G401.6 (cell line): ENCODE measurements at regions not wholly inside any gene's neighbourhood (a gene's known extent, or its start where the extent isn't known, plus 50 kb on each side); places are given as distances from the start of the nearest gene placed in this dataset.
"Not testable (repeated sequence)": the region's sequence is repeated elsewhere in the genome, so short reads cannot be mapped to it uniquely, and the experiment has no call there.

Experiments used
- FAIRE-seq: peaks from 2 replicates; lab custom pipeline; 2012; peaks lifted over from hg19 to GRCh38; lab: Jason Lieb, UNC

DNA sequence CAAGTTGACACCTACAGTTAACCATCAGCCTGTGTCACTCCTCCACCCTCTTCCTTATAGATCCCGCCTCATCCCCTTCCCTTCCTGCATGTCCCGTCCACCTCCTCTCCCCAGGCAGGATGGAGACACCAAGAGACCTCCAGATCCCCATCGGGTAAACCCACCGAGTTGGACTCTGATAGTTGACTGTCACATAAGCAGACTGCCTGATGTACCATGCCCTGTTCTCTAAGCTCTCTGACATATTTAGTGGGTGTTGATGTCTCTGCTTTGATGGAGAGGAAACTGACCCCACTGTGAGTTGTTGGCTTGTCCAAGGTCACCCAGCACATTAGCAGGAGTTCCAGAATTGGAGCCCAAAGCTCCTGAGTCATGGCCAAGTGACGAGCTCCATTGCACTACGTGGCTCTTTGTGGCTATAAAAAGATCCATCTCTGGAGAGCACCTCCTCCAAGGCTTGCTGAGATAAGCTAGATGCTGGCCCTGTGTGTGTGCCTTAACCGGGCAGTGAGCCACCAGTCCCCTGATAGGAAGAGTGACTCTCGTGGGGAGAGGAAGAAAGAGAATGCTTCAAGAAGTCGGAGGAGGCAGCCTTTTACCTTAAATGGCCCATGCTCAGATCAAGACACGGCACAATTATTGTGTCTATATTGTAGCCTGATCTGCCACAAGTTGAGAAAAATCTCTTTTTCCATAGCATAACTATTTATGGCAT lies 236.0 kb upstream of the ECI2 start:
- FAIRE-seq, result no peak

DNA sequence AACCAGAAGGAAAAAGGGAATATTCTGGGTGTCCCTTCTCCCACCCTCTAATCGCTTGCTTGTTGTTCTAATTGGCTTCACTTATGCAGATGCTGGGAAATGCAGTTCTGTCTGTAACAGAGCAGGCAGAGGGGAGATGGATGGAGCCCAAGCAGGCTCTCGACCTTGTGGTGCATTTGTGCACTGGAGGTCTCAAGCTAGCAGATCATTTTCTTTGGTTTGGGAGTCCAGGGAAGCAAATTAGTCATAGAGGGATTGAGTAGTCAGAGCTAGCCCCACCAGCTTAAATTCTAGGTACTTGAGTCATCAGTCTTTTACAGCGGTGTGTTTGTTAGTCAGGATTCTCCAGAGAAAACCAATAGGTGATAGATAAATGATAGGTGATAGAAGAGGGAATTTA lies 234.7 kb upstream of the ECI2 start:
- no peak for FAIRE-seq

DNA sequence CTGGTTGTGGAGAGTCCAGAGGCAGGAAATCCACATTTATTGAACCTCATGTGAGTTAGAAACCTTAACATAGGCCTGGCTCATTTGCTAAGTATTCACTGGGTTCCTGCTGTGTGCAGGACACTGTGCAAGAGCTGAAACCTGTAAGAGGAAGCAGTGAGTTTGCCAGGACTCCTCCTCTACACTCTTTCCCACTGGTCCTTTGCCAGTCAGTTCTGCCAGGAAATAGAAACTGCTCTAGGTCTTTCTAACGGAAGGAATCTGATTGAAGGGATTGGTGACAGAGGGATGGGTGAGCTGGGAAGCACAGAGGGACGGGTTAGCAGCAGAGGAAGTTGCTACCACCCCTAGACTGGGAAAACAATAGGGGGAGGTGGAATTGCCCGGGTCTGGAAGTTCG lies 234.2 kb upstream of the ECI2 start:
- FAIRE-seq, result no peak

DNA sequence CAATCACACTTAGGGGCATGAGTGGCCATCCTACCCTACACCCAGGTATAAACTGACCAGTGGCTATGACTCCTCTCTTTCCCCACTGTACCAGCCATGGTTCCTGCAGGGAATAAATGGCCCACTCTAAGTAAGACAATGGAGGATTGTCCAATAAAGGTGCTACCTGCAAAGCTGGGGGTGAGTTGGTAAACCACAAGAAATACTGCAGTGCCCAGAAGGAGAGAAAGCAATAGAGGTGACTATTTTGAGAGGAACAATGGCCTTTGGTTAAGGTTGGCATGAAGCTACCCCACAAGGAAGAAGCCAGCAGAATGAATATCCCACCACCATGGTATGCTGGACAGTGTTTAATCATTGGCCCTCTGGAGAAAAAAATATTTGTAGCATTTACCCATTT lies 233.3 kb upstream of the ECI2 start:
- no peak for FAIRE-seq

DNA sequence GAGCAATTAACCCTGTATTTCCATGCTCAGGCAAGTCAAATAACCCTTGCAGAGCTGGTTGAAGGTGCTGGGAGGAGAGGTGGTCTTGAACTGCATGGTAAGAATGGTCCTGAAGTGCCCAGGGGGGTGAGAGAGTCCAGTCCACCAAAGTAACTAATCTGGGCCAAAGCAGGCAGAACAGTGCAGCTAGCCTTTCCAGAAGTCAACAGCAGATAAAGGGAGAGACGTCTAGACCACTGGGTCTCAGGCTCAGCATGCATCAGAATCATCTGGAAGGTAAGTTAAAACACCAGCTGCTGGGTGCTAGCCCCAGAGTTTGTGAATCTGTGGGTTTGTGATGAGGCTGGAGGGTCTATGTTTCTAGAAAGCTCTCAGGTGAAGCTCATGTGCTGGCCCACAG lies 232.3 kb upstream of the ECI2 start:
- no peak for FAIRE-seq

DNA sequence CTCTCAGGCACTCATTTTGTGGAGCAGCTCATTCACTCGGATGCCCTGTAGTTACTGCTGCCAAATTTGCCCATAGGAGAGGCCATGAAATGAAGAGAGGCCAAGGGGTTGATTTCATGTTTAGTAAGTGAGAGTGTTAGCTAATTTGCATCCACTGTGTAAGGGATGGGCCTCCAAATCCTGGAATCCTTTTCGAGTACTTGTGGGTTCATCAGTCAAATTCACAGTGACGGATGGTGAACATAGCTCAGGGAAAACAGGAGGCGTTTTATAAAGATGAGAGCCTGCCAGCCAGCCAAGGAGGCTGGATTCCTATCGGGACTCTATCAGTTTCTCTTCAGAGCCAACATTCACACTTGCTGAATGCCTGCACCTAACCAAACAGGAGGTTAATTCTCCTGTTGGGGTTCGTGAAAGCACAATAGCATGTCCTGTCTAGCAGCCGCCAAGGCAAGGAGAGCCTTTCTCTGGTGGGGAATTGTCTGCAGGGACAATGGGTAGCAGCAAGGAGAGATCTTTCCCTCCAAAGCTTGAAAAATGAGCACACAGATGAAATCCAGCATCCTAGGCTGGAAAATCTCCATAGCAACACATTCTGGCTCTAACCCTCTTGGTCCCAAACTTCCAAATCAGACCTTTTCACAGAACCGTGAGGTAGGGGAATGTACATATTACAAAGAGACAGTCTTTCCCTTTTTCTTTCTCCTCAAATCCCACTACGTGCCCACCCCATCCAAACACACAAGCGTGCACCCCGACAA lies 231.4 kb upstream of the ECI2 start:
- FAIRE-seq, result no peak

DNA sequence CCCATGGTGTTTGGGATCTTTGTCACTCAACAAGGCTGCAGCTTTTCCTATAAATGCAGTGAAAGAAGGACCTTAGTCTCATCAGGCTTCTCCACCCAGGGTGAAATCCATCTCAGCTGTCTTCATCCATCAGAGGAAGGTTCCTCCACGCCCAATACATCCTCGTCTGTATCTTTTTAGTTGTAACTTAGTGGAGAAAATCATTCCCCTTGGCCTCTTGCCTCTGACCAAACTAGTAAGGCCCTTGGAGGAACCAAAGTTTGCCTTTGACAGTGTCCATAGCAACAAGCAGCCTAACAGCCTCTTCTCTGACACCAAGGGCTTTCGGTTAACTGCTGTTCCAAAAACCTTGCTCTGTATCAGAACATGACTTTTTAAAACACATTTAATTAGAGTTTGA lies 230.3 kb upstream of the ECI2 start:
- FAIRE-seq, result no peak

DNA sequence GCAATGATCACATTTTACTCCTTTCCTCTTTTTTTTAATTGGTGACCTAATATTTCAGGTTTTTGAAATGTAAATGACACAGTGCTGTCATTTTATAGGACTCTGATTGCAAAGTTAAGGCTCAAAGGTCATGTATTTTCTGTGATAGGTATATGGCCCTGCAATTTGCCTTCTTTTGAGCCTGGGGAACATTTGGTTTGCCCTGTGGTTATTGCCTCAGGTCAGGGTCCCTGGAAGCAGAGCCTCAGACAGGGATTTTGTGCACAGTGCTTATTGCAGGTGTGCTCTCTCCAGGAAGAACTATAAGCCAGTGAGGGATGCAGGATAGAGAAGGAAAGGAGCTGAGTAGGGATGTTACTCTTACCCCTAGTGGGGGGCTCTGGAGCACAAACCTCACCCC lies 229.3 kb upstream of the ECI2 start:
- no peak for FAIRE-seq

DNA sequence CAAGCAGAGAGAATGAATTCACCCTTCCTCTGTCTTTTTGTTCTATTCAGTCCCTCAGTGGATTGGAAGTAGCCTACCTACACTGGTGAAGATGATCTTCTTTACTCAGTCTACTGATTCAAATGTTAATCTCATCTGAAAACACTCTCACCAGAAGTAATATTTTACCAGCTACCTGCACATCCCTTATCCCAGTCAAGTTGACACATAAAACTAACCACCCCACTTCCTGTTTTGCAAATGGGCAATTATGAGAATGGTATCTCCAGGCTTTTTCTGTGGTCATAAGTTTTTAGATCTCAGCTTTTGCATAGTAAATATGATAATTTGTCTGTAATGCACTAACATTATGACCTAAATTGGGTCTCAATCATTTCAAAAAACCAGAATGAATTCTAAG lies 228.8 kb upstream of the ECI2 start:
- FAIRE-seq, result no peak

DNA sequence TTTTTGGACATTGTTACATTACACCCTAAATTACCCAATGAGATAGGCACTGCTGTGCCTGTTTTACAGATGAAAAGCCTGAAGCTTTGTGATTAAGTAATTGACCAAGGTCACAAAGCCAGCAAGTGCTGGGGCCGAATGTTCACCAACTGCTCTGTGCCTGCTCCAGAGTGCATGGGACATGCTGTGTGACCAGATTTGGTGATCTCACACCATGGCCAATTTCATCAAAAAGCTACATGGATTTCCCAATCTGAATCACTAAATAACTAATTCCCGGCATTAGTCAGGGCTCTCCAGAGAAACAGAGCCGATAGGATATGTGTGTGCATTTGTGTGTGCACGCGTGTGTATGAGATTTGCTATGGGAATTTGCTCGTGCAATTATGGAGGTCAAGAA lies 228.3 kb upstream of the ECI2 start:
- FAIRE-seq, result no peak

DNA sequence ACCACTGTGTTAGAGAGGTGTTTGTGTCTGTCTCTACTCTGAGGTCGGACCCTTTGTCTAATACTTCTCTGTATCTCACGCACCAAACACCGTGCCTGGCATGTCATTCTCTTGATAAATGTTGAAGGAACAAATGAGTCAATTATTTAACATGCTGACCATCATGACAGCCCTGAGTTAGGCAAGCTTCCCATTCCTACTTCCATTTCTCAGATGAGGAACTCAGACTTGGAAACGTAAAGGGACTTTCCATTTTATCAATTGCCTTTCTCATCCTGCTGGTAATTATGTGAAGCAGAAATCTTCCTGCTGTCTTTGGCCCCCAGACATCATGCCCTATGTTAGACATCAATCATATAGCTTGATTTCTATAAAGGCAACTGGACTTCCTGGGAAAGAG lies 227.0 kb upstream of the ECI2 start:
- no peak for FAIRE-seq

DNA sequence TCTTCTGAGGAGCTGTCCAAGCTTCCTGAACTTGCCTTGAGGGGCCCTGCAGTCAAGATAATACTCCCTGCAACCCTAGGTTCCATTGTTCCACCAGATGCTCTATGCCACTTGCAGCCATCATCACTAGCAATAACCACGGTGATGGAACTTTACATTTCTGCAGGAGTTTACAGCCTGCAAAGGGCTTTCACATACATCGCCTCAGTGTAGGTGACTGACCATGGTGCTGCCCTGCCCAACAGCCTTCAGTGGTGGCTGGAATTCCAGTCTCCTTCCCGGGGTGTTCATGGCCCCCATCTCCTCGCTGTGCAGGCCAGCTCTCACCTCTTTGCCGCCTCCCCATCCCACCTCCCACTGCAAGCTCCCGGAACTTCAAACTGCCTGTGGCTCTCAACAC lies 225.5 kb upstream of the ECI2 start:
- FAIRE-seq, result no peak

DNA sequence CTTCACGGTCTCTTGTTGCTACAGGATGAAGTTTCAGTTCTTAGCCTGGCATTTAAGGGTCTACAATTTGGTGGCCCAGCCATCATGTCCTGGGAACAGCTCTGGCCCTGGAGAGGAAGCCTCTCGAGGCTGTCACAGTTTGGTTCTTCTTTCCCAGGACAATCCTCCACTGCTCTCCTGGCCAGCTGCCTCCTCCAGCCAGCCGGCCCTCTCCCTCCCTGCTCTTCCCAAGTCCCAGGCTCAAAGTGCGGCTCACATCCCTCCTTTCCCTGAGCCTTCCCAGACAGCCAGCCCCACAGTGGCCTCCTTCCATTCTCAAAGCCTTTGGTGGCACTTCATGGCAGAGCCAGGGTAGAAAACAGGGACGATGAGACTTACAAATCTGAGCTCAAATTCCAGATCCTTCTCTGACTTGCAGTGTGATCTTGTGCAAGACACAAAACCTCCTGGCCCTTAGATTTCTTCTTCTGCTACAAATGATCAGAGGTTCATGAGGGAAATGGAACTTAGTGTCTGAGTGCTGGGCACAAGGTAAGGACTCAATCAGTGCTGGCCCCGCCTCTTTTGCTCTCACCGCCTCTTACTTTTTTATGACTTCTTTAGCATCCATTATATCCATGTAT lies 223.8 kb upstream of the ECI2 start:
- no peak for FAIRE-seq

DNA sequence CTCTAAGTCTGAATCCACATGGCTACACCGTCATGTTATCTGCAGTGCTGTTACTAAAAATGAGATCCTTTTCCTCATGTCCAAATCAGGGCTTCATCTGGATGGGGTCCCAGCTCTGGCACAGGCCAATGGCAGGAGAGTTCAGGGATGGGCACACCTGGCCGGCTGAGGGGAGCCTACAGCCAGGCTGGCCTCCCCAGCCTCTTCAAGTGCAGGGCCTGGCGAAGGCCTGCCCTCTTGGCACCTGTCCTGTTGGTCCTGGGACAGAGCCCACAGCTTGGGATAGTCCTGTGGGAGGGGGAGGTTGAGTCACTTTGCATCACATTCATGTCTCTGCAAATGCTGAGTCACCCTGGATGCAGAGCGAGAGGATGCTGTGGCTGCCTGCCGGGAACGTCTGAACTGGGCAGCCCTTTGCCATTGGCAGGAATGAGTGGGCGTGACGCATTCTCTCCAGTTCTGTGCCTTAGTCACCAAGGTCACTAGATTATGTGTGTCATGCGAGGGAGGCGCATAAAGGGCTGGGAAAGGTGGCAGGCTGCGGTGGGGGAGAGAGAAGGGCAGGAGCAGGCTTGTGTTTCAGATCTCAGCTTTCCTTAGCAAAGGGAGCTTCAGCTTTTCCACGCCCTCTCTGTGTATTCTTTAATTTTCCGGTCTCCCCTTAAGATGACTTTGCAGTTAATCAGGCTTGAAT lies 223.2 kb upstream of the ECI2 start:
- FAIRE-seq, result no peak

DNA sequence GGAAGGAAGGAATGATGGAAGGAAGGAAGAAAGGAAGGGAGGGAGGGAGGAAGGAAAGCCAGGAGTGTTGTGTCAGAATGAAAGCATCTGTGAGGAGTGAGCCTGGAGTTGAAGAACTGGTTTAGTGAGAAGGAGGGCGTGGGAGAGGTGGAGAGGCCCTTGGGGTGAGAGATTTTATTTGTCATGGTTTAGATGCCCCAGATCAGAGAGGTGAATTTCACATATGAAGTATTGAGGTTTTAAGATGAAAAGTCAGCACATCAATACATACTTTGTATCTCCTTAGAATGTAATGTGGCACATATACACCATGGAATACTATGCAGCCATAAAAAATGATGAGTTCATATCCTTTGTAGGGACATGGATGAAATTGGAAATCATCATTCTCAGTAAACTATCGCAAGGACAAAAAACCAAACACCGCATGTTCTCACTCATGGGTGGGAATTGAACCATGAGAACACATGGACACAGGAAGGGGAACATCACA lies 222.3 kb upstream of the ECI2 start:
- not testable (repeated sequence) for FAIRE-seq

DNA sequence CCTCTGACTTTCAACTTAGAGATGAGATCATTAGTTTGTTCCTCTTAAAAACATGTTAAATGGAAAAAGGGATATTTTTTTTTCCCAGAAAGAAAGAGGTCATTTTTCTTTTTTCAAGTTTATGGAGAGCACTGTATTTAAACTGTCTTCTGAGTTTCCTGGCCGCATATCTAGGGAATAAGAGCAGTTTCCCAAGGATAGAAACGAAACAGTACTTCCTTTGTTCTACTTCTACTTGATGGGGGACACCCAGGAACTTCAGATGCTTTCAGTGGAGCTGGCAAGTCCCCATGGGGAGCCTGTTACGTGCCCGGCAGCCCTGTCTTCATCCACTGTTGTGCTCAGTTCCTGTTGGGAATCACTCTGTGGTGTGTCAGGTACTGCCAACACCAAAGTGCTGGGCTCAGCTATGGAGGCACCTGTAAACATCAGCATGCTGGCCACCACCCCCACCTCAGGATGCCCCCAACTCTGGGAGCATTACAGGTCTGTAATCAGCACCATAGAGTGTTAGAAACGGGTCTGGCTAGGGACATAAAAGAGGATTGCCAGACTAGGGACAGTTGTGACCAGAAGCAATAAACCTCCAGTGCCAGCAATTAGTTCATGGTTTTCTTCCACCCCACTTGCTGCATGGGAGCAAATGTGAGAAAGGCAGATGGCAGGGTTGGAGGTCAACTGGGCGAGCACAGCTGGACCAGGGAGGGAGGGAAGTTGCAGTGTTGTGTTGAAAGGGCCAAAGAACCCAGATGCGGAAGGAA lies 221.7 kb upstream of the ECI2 start:
- no peak for FAIRE-seq

DNA sequence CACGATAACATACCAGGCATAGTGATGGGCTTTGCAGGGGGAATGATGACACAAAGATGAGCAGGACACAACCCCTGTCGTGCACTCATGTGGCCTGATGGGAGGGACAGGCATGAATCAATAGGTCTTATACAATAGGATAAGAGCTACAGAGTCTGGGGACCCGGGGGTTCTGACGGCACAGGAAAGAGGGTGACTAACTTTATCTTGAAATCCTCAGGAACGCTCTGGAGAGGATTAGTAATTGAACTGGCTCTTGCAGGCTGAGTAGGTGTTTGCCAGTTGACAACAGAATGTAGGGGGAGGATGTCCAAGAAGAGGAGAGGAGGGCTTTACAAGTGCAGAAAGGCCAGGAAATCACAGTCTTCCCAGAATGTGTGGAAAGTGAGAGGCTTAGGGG lies 219.9 kb upstream of the ECI2 start:
- FAIRE-seq, result no peak

DNA sequence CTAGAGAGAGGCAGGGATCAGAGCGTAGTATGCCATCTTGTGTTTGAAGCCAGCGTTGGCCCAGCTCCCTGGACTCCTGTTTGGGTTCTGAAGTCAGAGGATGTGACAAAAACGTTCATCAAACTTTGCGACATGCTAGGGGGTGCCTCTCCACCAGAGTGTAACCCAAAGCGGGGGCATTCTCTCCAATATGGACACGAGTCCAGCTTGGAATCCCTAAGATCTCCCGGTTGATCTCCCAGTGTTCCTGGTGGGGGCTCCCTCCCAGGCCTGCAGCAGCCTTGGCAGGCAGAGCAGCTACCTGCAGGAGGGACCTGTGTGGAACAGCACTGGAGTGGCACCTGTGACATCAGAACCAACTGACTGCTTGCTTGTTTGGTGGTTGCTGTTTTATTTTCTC lies 218.8 kb upstream of the ECI2 start:
- FAIRE-seq, result no peak

DNA sequence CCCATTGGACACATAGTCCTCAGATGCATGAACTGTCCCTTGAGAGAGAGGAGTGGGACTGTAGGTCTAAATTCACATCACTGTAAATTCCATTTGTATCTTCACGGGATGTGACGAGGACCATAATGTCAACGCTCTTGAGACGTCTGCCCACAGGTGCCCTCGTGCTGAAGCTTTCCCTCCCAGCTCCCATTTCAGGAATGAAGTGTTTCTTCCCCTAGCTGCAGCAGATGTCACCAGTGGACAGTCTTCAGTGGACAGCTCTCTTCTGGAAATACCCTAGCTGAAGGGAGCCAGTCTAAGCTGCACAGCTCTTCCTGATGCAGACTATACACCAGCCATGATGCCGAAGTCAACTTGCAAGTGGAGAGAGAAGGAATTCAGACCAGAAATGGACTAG lies 217.4 kb upstream of the ECI2 start:
- no peak for FAIRE-seq

DNA sequence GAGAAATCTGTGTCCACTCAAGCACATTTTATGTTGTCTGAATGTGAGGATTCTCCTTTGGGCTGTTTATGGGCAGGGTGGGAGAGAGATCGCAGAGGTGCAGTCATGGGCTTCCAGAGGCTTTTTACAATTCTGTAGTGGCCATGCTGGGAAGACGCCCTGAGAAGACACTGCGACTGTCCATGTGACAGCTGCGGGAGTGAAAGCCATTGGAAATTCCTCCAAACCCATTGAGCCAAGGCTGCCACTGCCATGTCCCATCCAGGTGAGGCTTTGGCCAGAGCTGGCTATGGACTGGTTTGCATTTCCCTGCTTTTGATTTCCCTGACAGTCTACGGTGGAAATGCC lies 216.9 kb upstream of the ECI2 start:
- no peak for FAIRE-seq

DNA sequence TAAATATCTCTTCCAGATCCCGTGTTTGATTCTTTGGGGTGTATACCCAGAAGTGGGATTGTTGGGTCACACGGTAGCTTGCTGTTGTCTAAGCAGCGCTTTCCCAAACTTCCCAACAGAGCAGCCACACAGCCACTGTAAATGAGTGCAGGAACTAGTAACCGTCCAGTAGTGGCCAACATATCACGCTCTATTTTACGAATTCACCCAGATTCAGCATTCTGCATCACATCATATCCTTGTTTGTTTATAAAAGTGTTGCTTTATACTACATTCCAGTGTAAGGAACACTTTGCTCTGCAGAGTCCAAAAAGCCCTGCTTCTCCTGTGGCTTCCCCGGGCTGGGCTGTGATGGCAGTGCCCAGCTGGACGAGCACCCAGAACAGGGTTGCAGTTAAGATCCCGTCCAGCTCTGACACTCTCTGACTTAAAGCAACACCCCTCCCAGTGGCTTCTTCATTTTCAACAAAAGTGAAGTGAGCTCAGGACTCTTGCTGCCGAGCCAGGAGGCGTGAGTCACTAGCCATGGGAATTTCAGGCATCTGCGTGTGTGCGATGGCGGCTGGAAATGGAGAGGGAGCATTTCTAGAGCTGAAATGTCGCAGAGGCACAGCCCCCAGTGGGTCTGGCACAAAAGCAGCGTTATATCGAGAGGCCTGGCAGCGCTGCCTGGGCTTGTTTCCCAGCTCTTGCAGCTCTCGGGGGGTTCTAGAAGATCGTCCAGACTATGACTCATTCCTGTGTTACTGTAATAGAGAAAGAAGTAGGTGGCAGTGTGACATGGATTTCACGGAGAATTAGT lies 216.3 kb upstream of the ECI2 start:
- no peak for FAIRE-seq
